ENCODE measurements at regions not wholly inside any gene's neighbourhood (a gene's known extent, or its start where the extent isn't known, plus 50 kb on each side); places are given as distances from the start of the nearest gene placed in this dataset.

DNA sequence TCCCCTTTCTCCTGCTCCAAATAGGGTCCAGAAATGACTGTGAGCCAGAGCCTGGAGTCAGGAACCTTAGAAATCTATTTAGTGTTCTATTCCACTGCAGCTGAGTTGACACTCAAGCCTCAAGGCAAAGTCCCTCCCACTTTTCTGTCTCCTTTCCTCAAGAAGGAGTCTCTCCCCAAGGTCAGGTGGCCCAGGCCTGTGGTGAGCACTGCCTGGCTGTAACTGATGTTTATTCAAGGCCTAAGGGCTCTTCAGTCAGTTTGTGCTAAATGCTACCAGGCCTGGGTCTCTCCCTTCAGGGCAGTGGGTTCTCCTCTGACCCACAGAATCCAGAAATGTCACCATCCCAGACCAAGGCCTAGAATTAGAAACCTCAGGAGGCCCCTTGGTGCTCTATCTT lies 1042.9 kb upstream of the EPHA7 start:
- no peak for DNase-seq
- no peaks in the 10 kb centered on the region for H3K36me3 ChIP-seq
- H3K4me1 ChIP-seq: no peaks in the 10 kb centered on the region
- no peak overlapping the region for H3K4me3 ChIP-seq
- peaks cover 7% of the 10 kb centered on the region for H3K9me3 ChIP-seq (replicated peaks)
- H3K27me3 ChIP-seq (ENCODE audit: low read depth): no peaks in the 10 kb centered on the region
- no peak overlapping the region for H3K27ac ChIP-seq (replicated peaks)
- intact Hi-C loops (cut with micrococcal nuclease): no loop called here
- TF ChIP-seq, protein P1, sequence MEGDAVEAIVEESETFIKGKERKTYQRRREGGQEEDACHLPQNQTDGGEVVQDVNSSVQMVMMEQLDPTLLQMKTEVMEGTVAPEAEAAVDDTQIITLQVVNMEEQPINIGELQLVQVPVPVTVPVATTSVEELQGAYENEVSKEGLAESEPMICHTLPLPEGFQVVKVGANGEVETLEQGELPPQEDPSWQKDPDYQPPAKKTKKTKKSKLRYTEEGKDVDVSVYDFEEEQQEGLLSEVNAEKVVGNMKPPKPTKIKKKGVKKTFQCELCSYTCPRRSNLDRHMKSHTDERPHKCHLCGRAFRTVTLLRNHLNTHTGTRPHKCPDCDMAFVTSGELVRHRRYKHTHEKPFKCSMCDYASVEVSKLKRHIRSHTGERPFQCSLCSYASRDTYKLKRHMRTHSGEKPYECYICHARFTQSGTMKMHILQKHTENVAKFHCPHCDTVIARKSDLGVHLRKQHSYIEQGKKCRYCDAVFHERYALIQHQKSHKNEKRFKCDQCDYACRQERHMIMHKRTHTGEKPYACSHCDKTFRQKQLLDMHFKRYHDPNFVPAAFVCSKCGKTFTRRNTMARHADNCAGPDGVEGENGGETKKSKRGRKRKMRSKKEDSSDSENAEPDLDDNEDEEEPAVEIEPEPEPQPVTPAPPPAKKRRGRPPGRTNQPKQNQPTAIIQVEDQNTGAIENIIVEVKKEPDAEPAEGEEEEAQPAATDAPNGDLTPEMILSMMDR (IDR thresholded peaks at IDR 0.05; ENCODE audit: borderline replicate concordance): no peak

DNA sequence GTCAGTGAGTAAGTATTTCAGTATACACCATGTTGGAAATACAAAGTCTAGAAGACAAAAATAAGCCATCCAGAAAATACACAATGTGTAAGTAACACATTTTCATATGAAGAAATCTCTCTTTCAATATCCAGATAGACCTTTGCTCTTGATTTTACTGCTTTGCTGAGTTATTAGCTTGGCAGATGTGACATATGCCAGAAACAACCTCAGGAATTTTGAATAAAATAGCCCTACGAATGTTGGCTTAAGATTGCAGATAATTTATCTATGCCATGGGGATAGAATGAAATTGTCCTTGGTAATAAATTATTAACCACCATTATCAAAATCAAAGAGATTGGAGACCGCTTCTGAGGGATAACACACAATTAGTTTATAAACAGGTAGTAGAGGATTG lies 1036.9 kb upstream of the EPHA7 start:
- peaks cover 7% of the 10 kb centered on the region for H3K9me3 ChIP-seq (replicated peaks)
- DNase-seq: no peak
- TF ChIP-seq, protein P1 (IDR thresholded peaks at IDR 0.05; ENCODE audit: borderline replicate concordance): no peak
- no peaks in the 10 kb centered on the region for H3K4me1 ChIP-seq
- intact Hi-C loops (cut with micrococcal nuclease): no loop called here
- no peaks in the 10 kb centered on the region for H3K36me3 ChIP-seq
- no peak overlapping the region for H3K4me3 ChIP-seq
- no peaks in the 10 kb centered on the region for H3K27me3 ChIP-seq (ENCODE audit: low read depth)
- H3K27ac ChIP-seq (replicated peaks): no peak overlapping the region

DNA sequence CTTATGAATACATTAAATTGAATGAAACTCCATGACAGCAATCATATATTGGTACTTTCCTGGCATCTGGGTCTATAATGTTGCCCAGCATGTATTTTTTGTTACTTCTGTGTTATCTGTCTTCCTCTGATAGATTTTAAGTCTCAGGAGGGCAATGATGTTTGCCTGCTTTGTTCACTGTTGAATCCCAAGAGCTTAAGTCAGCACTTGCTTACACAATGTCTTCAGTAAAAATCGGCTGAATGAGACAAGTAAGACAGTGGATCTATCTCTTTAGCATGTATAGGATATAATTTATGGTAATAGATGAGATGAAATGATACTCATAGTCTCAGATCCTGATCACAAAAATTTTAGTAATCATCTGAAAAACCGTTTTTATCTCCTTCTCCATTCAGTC lies 1034.9 kb upstream of the EPHA7 start:
- Histone ChIP-seq H3K27me3 (ENCODE audit: low read depth) (no peaks in the 10 kb centered on the region), H3K4me3 (no peak overlapping the region), H3K36me3 (no peaks in the 10 kb centered on the region), H3K9me3 (replicated peaks) (no peaks in the 10 kb centered on the region), H3K4me1 (no peaks in the 10 kb centered on the region), H3K27ac (replicated peaks) (no peak overlapping the region)
- intact Hi-C loops (cut with micrococcal nuclease): no loop called here
- TF ChIP-seq, protein P1 (IDR thresholded peaks at IDR 0.05; ENCODE audit: borderline replicate concordance): no peak
- DNase-seq: no peak

DNA sequence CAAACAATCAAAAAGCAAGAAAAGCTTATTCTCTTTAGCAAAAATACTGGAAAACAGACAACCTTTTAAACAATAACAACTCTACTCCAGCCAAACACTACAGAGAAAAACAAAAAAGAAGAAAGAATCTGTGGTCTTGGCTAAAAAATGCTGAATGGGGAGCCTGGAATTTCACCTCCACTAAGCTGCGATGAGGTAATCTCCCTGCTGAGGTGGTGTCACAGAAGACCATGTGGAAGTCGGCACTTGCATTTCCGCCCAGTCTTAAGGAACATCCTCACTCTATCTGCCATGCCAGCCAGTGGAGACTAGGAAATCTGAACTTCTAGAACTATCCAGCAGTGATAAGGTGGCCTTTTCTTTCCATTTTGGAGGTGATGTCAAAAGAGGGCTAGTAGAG lies 1026.8 kb upstream of the EPHA7 start:
- Histone ChIP-seq H3K27me3 (ENCODE audit: low read depth) (no peaks in the 10 kb centered on the region), H3K27ac (replicated peaks) (no peak overlapping the region), H3K9me3 (replicated peaks) (no peaks in the 10 kb centered on the region), H3K4me3 (no peak overlapping the region), H3K36me3 (no peaks in the 10 kb centered on the region), H3K4me1 (no peaks in the 10 kb centered on the region)
- intact Hi-C loops (cut with micrococcal nuclease): no loop called here
- no peak for DNase-seq
- TF ChIP-seq, protein P1 (IDR thresholded peaks at IDR 0.05; ENCODE audit: borderline replicate concordance): no peak

DNA sequence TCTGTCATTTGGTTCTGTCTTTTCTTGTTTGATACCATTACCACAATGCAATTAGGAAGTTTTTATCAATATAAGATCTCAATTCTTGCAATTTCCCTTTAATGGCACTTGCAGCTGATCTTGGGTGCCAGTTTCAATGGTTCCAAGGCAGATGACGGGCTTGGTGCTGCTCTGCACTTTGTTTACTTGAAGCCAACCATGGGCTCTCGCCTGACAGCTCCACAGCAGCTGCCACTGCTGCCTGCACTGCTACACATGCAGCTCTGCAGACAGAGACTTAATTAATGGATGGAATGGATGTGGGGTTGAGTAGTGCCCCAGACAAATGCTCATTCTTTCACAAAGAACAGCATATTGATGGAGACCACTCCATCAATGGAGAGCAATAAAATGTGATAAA lies 1024.3 kb upstream of the EPHA7 start:
- TF ChIP-seq, protein P1 (IDR thresholded peaks at IDR 0.05; ENCODE audit: borderline replicate concordance): no peak
- H3K27ac ChIP-seq (replicated peaks): no peak overlapping the region
- no peaks in the 10 kb centered on the region for H3K36me3 ChIP-seq
- H3K9me3 ChIP-seq (replicated peaks): no peaks in the 10 kb centered on the region
- no peaks in the 10 kb centered on the region for H3K27me3 ChIP-seq (ENCODE audit: low read depth)
- no peak overlapping the region for H3K4me3 ChIP-seq
- H3K4me1 ChIP-seq: no peaks in the 10 kb centered on the region
- DNase-seq: no peak
- intact Hi-C loops (cut with micrococcal nuclease): no loop called here

DNA sequence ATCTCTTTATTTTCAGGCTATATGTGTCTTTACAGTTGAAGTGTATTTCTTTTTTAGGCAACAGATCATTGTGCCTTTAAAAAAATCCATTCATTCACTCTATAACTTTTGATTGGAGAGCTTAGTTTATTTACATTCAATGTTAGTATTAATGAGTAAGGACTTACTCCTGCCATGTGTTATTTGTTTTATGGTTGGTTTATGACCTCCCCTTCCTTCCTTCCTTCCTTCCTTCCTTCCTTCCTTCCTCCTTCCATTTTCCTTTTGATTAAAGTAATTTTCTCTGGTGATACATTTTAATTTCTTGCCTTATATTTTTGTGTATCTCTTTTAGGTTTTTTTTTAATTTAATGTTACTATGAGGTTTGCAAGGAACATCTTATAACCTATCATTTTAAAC lies 1005.3 kb upstream of the EPHA7 start:
- H3K4me1 ChIP-seq: no peaks in the 10 kb centered on the region
- TF ChIP-seq, protein P1 (IDR thresholded peaks at IDR 0.05; ENCODE audit: borderline replicate concordance): no peak
- no peaks in the 10 kb centered on the region for H3K36me3 ChIP-seq
- no peak overlapping the region for H3K27ac ChIP-seq (replicated peaks)
- H3K27me3 ChIP-seq (ENCODE audit: low read depth): no peaks in the 10 kb centered on the region
- H3K9me3 ChIP-seq (replicated peaks): peaks cover 40% of the 10 kb centered on the region
- intact Hi-C loops (cut with micrococcal nuclease): no loop called here
- no peak for DNase-seq
- H3K4me3 ChIP-seq: no peak overlapping the region

Measured in left ventricle myocardium inferior (tissue), 1 donor.